PC-9 (cell line): ENCODE measurements at regions not wholly inside any gene's neighbourhood (a gene's known extent, or its start where the extent isn't known, plus 50 kb on each side); places are given as distances from the start of the nearest gene placed in this dataset.

Experiments
- BruUV-seq: library from RNA; stranded (reverse); fragments of 400-500 nt; replicated peaks from 2 replicates; lab custom pipeline; 2021; lab: Mats Ljungman, UMichigan
- CTCF ChIA-PET: fragments of 300-600 bp; sonication (Branson Sonifier 250); formaldehyde crosslinking; loops from one replicate; lab custom pipeline; 2022; ENCODE audit warnings: antibody characterized with exemption; lab: Charles Lee
- POLR2A ChIA-PET: fragments of 300-600 bp; sonication (Branson Sonifier 250); formaldehyde crosslinking; loops from one replicate; lab custom pipeline; 2022; ENCODE audit warnings: antibody characterized with exemption; ENCODE audit not compliant: unreplicated experiment; lab: Charles Lee
- DNase-seq, 2 experiments: peaks; one replicate each; pipeline versions ENCODE4 v3.0.0 to v3.0.0-alpha.2; 2015 to 2022; ENCODE audit warnings: mixed read lengths in 1 of 2
- H2AFZ ChIP-seq: fragments of 200-600 bp; sonication (generic); 2 replicates; pipeline ENCODE4 v1.8.1; 2017; ENCODE audit warnings: antibody characterized with exemption
- H3F3A ChIP-seq: fragments of 200-600 bp; sonication (generic); 2 replicates; pipeline ENCODE4 v1.8.1; 2017; ENCODE audit warnings: antibody characterized with exemption, mild to moderate bottlenecking, low read depth; ENCODE audit not compliant: insufficient read depth
- H3K27ac ChIP-seq: fragments of 200-600 bp; sonication (generic); 2 replicates; pipeline ENCODE4 v1.6.1; 2016; ENCODE audit warnings: mixed run types
- H3K27me3 ChIP-seq: fragments of 200-600 bp; sonication (generic); 2 replicates; pipeline ENCODE4 v1.6.1; 2016; ENCODE audit warnings: low read depth, mixed run types; ENCODE audit not compliant: insufficient read depth
- H3K36me3 ChIP-seq: fragments of 200-600 bp; sonication (generic); 2 replicates; pipeline ENCODE4 v1.6.1; 2016; ENCODE audit warnings: low read depth, mixed run types
- H3K4me1 ChIP-seq: fragments of 200-600 bp; sonication (generic); replicated peaks from 2 replicates; pipeline ENCODE4 v1.6.1; 2016; ENCODE audit warnings: mixed run types; ENCODE audit not compliant: insufficient read depth
- H3K4me2 ChIP-seq: fragments of 200-600 bp; sonication (generic); 2 replicates; pipeline ENCODE4 v1.6.1; 2017; ENCODE audit warnings: mixed run types
- H3K4me3 ChIP-seq: fragments of 200-600 bp; sonication (generic); 2 replicates; pipeline ENCODE4 v1.6.1; 2016; ENCODE audit warnings: mixed run types
- H3K79me2 ChIP-seq: fragments of 200-600 bp; sonication (generic); 2 replicates; pipeline ENCODE4 v1.6.1; 2017; ENCODE audit warnings: low read depth, mixed run types
- H3K9me2 ChIP-seq: fragments of 200-600 bp; sonication (generic); 2 replicates; pipeline ENCODE4 v1.8.1; 2017; ENCODE audit warnings: mild to moderate bottlenecking; ENCODE audit not compliant: insufficient read depth
- H3K9me3 ChIP-seq: fragments of 200-600 bp; sonication (generic); 2 replicates; pipeline ENCODE4 v1.8.1; 2016; ENCODE audit warnings: low read depth; ENCODE audit not compliant: insufficient read depth
- H4K20me1 ChIP-seq: fragments of 200-600 bp; sonication (generic); 2 replicates; pipeline ENCODE4 v1.8.1; 2017; ENCODE audit not compliant: insufficient read depth
- EZH2 ChIP-seq: fragments of 200-600 bp; sonication (generic); IDR thresholded peaks from 2 replicates; pipeline ENCODE4 v1.8.0; 2017; ENCODE audit warnings: antibody characterized with exemption, low read depth
- intact Hi-C: fragments of 100-400 bp; cut with micrococcal nuclease; formaldehyde crosslinking; loops from one replicate; pipeline ENCODE4 v1.10.0; 2022; ENCODE audit not compliant: unreplicated experiment
- TF ChIP-seq, protein P1 (sequence below): fragments of 200-600 bp; sonication (generic); conservative IDR thresholded peaks from 2 replicates; pipeline ENCODE4 v1.6.1; 2017; ENCODE audit warnings: mixed run types, antibody characterized with exemption, mild to moderate bottlenecking, moderate library complexity

GRCh38 chr17:11047228-11047627, 193.8 kb upstream of the SHISA6 start:
- Histone ChIP-seq H3K9me3 (no peaks in the 10 kb centered on the region), H3K4me1 (no peaks in the 10 kb centered on the region), H3K27ac (no peak overlapping the region), H3K27me3 (no peaks in the 10 kb centered on the region), H3F3A (no peaks in the 10 kb centered on the region), H3K36me3 (no peaks in the 10 kb centered on the region), H3K4me3 (no peak overlapping the region), H4K20me1 (no peaks in the 10 kb centered on the region), H3K9me2 (no peaks in the 10 kb centered on the region), H3K79me2 (no peaks in the 10 kb centered on the region), H3K4me2 (no peak overlapping the region), H2AFZ (no peak overlapping the region)
- intact Hi-C loops, result no loop called here
- DNase-seq, result no peak
- POLR2A ChIA-PET, result no interaction called here
- CTCF ChIA-PET, result no interaction called here
- no TSS peak for BruUV-seq
- TF ChIP-seq, protein P1, sequence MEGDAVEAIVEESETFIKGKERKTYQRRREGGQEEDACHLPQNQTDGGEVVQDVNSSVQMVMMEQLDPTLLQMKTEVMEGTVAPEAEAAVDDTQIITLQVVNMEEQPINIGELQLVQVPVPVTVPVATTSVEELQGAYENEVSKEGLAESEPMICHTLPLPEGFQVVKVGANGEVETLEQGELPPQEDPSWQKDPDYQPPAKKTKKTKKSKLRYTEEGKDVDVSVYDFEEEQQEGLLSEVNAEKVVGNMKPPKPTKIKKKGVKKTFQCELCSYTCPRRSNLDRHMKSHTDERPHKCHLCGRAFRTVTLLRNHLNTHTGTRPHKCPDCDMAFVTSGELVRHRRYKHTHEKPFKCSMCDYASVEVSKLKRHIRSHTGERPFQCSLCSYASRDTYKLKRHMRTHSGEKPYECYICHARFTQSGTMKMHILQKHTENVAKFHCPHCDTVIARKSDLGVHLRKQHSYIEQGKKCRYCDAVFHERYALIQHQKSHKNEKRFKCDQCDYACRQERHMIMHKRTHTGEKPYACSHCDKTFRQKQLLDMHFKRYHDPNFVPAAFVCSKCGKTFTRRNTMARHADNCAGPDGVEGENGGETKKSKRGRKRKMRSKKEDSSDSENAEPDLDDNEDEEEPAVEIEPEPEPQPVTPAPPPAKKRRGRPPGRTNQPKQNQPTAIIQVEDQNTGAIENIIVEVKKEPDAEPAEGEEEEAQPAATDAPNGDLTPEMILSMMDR, result no peak
- TF ChIP-seq EZH2, result no peak

GRCh38 chr17:11039342-11039741, 201.5 kb upstream of the PIRT start:
- Histone ChIP-seq H3K4me1 (no peaks in the 10 kb centered on the region), H3K79me2 (no peaks in the 10 kb centered on the region), H3K36me3 (no peaks in the 10 kb centered on the region), H3K9me2 (no peaks in the 10 kb centered on the region), H3F3A (no peaks in the 10 kb centered on the region), H3K4me2 (no peak overlapping the region), H4K20me1 (no peaks in the 10 kb centered on the region), H3K4me3 (no peak overlapping the region), H3K27me3 (no peaks in the 10 kb centered on the region), H3K27ac (no peak overlapping the region), H3K9me3 (no peaks in the 10 kb centered on the region), H2AFZ (no peak overlapping the region)
- intact Hi-C loops, result no loop called here
- no peak for TF ChIP-seq EZH2
- TF ChIP-seq, protein P1, result no peak
- CTCF ChIA-PET, result no interaction called here
- no TSS peak for BruUV-seq
- no peak for DNase-seq
- POLR2A ChIA-PET, result no interaction called here

DNA sequence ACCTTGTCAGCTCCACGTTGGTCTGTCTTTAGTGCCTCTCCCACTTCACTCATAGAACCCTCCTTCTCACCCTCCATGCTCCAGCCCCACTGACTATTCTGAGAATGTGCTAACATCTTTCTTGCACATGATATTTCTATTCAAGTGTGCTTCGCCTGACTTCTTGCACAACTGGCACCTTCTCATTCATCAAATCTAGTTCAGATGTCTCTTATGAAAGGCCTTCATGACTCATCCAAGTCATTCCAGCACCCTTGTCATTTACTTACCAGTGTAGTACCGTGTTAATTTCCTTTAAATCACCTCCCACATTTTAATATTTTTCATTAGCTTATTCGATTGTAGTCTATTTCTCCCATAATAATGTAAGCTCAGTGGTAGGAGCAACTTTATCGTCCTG, 197.8 kb upstream of the PIRT start:
- Histone ChIP-seq H3K4me3 (no peak overlapping the region), H3F3A (no peaks in the 10 kb centered on the region), H3K27ac (no peak overlapping the region), H3K9me2 (no peaks in the 10 kb centered on the region), H3K4me1 (no peaks in the 10 kb centered on the region), H2AFZ (no peak overlapping the region), H3K36me3 (no peaks in the 10 kb centered on the region), H4K20me1 (no peaks in the 10 kb centered on the region), H3K4me2 (no peak overlapping the region), H3K9me3 (no peaks in the 10 kb centered on the region), H3K27me3 (peaks cover 10% of the 10 kb centered on the region; the same call in 1 of the 2 replicates), H3K79me2 (no peaks in the 10 kb centered on the region)
- ChIA-PET POLR2A (no interaction called here), CTCF (no interaction called here)
- no TSS peak for BruUV-seq
- DNase-seq, result no peak
- TF ChIP-seq EZH2, result no peak
- TF ChIP-seq, protein P1, result no peak
- intact Hi-C loops, result no loop called here
